NCI-H460 (cell line): ENCODE measurements at regions not wholly inside any gene's neighbourhood (a gene's known extent, or its start where the extent isn't known, plus 50 kb on each side); places are given as distances from the start of the nearest gene placed in this dataset.
A peak's percentile ranks its signal among the peaks of the same experiment; 100 is the strongest.
"Not testable (repeated sequence)": the region's sequence is repeated elsewhere in the genome, so short reads cannot be mapped to it uniquely, and the experiment has no call there.

Experiments used
- DNase-seq: peaks from one replicate; pipeline ENCODE4 v3.0.0-alpha.2; 2016; ENCODE audit warnings: low read depth; ENCODE audit errors: extremely low read depth

- DNase-seq, result no peak
Measured at GRCh38 chr11:101835506-101836063, 79.2 kb upstream of the CEP126 start.

GRCh38 chr11:101830475-101830874 lies 84.3 kb upstream of the CEP126 start:
- not testable (repeated sequence) for DNase-seq

GRCh38 chr11:101825531-101825930 lies 89.3 kb upstream of the CEP126 start:
- DNase-seq, result no peak

GRCh38 chr11:101817581-101817980 lies 97.2 kb upstream of the CEP126 start:
- DNase-seq, result no peak

- no peak for DNase-seq
Measured at GRCh38 chr11:101816613-101817012, 98.2 kb upstream of the CEP126 start.

- DNase-seq, result no peak
Measured at GRCh38 chr11:101812546-101812945, 102.3 kb upstream of the CEP126 start.

- no peak for DNase-seq
Measured at GRCh38 chr11:101810546-101810945, 104.3 kb upstream of the CEP126 start.

- DNase-seq, result no peak
Measured at GRCh38 chr11:101807531-101807930, 107.3 kb upstream of the CEP126 start.

- DNase-seq, result no peak
Measured at GRCh38 chr11:101803651-101804050, 111.2 kb upstream of the CEP126 start.

GRCh38 chr11:101797335-101797734 lies 117.5 kb upstream of the CEP126 start:
- DNase-seq, result no peak

GRCh38 chr11:101792814-101793213 lies 122.0 kb upstream of the CEP126 start:
- no peak for DNase-seq

- DNase-seq, result no peak
Measured at GRCh38 chr11:101786916-101787315, 127.9 kb upstream of the CEP126 start.

- no peak for DNase-seq
Measured at GRCh38 chr11:101786421-101786820, 128.4 kb upstream of the CEP126 start.

- not testable (repeated sequence) for DNase-seq
Measured at GRCh38 chr11:101779167-101779566, 135.6 kb upstream of the CEP126 start.

GRCh38 chr11:101777476-101777875 lies 137.3 kb upstream of the CEP126 start:
- no peak for DNase-seq

- DNase-seq, result no peak
Measured at GRCh38 chr11:101775033-101775432, 139.8 kb upstream of the CEP126 start.

GRCh38 chr11:101770648-101771047 lies 144.2 kb upstream of the CEP126 start:
- DNase-seq, result no peak

- DNase-seq, result no peak
Measured at GRCh38 chr11:101765932-101766331, 148.9 kb upstream of the CEP126 start.

GRCh38 chr11:101759771-101760450 lies 154.9 kb upstream of the CEP126 start:
- DNase-seq, result peak; percentile 1

- DNase-seq, result no peak
Measured at GRCh38 chr11:101757741-101758140, 157.1 kb upstream of the CEP126 start.

- DNase-seq, result no peak
Measured at GRCh38 chr11:101748572-101749344, 165.0 kb upstream of the TRPC6 start.

GRCh38 chr11:101745756-101746155 lies 161.9 kb upstream of the TRPC6 start:
- no peak for DNase-seq
